OCI-LY1 (cell line): ENCODE measurements at regions not wholly inside any gene's neighbourhood (a gene's known extent, or its start where the extent isn't known, plus 50 kb on each side); places are given as distances from the start of the nearest gene placed in this dataset.

Experiments
- H2AFZ ChIP-seq: fragments of 200-600 bp; sonication (generic), shearing (Covaris generic); 2 replicates; pipeline ENCODE4 v1.6.0; 2014; ENCODE audit warnings: antibody characterized with exemption, mild to moderate bottlenecking, low read length
- H3F3A ChIP-seq: fragments of 200-600 bp; sonication (generic), shearing (Covaris generic); 2 replicates; pipeline ENCODE4 v1.6.0; 2014; ENCODE audit warnings: mild to moderate bottlenecking, antibody characterized with exemption, low read length, moderate library complexity; ENCODE audit not compliant: insufficient read depth
- H3K27ac ChIP-seq: fragments of 200-600 bp; sonication (generic); 2 replicates; pipeline ENCODE4 v1.5.1; 2014; ENCODE audit warnings: low read length, mixed run types, mild to moderate bottlenecking, low read depth; ENCODE audit not compliant: poor library complexity, severe bottlenecking
- H3K27me3 ChIP-seq: fragments of 200-600 bp; sonication (generic); 2 replicates; pipeline ENCODE4 v1.6.0; 2014; ENCODE audit warnings: antibody characterized with exemption, mild to moderate bottlenecking, low read length, moderate library complexity; ENCODE audit not compliant: insufficient read depth
- H3K36me3 ChIP-seq: fragments of 200-600 bp; sonication (generic); 2 replicates; pipeline ENCODE4 v1.6.1; 2014; ENCODE audit warnings: mild to moderate bottlenecking, antibody characterized with exemption, low read length, moderate library complexity, mixed read lengths; ENCODE audit not compliant: insufficient read depth
- H3K4me1 ChIP-seq: fragments of 200-600 bp; sonication (generic); 2 replicates; pipeline ENCODE4 v1.5.1; 2014; ENCODE audit warnings: mild to moderate bottlenecking, low read length, moderate library complexity; ENCODE audit not compliant: insufficient read depth, severe bottlenecking
- H3K4me2 ChIP-seq: fragments of 200-600 bp; sonication (generic), shearing (Covaris generic); 2 replicates; pipeline ENCODE4 v1.6.1; 2014; ENCODE audit warnings: low read length
- H3K4me3 ChIP-seq: fragments of 200-600 bp; sonication (generic); 2 replicates; pipeline ENCODE4 v1.5.1; 2014; ENCODE audit warnings: low read length, low read depth, mild to moderate bottlenecking, mixed read lengths; ENCODE audit not compliant: poor library complexity, severe bottlenecking
- H3K79me2 ChIP-seq: fragments of 200-600 bp; shearing (Covaris generic); 2 replicates; pipeline ENCODE4 v1.6.1; 2016; ENCODE audit warnings: mixed run types, low read length, mixed read lengths; ENCODE audit not compliant: insufficient read depth
- H3K9ac ChIP-seq: fragments of 200-600 bp; sonication (generic), shearing (Covaris generic); 2 replicates; pipeline ENCODE4 v1.6.1; 2014; ENCODE audit warnings: mild to moderate bottlenecking, low read length, mixed read lengths
- H3K9me2 ChIP-seq: fragments of 200-600 bp; sonication (generic), shearing (Covaris generic); 2 replicates; pipeline ENCODE4 v1.6.1; 2014; ENCODE audit warnings: low read depth, mild to moderate bottlenecking, low read length, mixed read lengths
- H3K9me3 ChIP-seq: fragments of 200-600 bp; shearing (Covaris generic); 2 replicates; pipeline ENCODE4 v1.6.1; 2014; ENCODE audit warnings: low read length, mixed read lengths
- H4K20me1 ChIP-seq: fragments of 200-600 bp; sonication (generic), shearing (Covaris generic); 2 replicates; pipeline ENCODE4 v1.6.0; 2016; ENCODE audit warnings: mild to moderate bottlenecking, low read length; ENCODE audit not compliant: insufficient read depth
- EZH2 ChIP-seq: fragments of 200-600 bp; sonication (generic), shearing (Covaris generic); IDR thresholded peaks from 2 replicates; pipeline ENCODE4 v1.8.0; 2017; ENCODE audit warnings: borderline replicate concordance, mixed run types, mild to moderate bottlenecking, antibody characterized with exemption, low read length, moderate library complexity, mixed read lengths
- TF ChIP-seq, protein P1 (sequence below): fragments of 200-600 bp; sonication (generic), shearing (Covaris generic); IDR thresholded peaks from 2 replicates; pipeline ENCODE4 v1.5.1; 2017; ENCODE audit warnings: mild to moderate bottlenecking, antibody characterized with exemption, low read length, moderate library complexity, mixed read lengths

DNA sequence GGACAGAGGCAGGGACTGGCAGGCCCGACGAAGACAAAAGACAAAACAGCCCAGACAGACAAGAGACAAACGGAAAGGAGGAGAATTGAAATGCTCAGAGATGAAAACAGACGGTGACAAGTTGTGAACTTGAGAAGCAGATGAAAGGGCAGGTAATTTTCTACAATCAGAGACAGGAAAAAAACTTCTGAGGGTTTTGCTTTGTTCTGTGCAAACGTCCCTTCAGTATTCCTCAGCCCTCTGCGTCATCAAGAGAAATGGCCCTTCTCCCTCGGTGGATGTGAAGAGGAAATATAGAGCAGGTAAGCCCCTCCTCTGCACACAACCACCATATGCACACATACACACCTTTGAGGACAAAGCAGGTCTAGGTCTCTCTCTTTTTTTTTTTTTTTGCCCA lies 206.6 kb downstream of the UACA start:
- H3K9ac ChIP-seq: no peak overlapping the region
- no peaks in the 10 kb centered on the region for H3K9me2 ChIP-seq
- TF ChIP-seq, protein P1, sequence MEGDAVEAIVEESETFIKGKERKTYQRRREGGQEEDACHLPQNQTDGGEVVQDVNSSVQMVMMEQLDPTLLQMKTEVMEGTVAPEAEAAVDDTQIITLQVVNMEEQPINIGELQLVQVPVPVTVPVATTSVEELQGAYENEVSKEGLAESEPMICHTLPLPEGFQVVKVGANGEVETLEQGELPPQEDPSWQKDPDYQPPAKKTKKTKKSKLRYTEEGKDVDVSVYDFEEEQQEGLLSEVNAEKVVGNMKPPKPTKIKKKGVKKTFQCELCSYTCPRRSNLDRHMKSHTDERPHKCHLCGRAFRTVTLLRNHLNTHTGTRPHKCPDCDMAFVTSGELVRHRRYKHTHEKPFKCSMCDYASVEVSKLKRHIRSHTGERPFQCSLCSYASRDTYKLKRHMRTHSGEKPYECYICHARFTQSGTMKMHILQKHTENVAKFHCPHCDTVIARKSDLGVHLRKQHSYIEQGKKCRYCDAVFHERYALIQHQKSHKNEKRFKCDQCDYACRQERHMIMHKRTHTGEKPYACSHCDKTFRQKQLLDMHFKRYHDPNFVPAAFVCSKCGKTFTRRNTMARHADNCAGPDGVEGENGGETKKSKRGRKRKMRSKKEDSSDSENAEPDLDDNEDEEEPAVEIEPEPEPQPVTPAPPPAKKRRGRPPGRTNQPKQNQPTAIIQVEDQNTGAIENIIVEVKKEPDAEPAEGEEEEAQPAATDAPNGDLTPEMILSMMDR: no peak
- no peak for TF ChIP-seq EZH2
- no peaks in the 10 kb centered on the region for H4K20me1 ChIP-seq
- no peaks in the 10 kb centered on the region for H3K27me3 ChIP-seq
- H3F3A ChIP-seq: no peaks in the 10 kb centered on the region
- H3K4me3 ChIP-seq: no peak overlapping the region
- H3K27ac ChIP-seq: no peak overlapping the region
- H3K36me3 ChIP-seq: no peaks in the 10 kb centered on the region
- H3K4me1 ChIP-seq: no peaks in the 10 kb centered on the region
- no peak overlapping the region for H3K4me2 ChIP-seq
- no peaks in the 10 kb centered on the region for H3K9me3 ChIP-seq
- H2AFZ ChIP-seq: no peak overlapping the region
- H3K79me2 ChIP-seq: no peaks in the 10 kb centered on the region

DNA sequence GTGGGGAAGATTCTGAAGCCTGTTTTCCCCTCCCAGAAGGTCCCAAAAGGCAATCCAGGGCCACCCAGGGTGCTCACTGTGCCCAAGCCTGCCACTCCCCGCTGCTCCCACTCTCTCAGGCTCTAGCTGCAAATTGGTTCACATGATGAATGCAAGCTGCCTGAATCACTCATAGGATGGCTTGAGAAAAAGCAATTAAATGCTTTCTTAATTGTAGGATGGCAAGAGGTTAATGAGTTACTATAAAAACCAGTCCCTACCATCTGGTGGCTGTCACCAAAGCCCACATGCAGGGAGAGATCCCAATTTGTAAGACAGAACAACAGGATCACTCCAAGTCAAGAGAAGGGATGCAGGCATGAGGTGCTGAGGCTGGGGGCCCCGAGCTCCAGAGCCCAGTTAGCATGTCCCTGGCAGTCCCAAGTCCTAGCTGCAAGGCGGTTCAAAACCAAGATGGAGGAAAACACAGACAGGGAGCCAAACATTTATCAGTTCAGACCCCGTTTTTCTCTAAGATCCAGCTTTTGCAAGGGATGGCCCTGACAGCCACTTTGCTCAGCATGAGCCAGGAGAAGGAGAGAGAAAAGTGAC lies 207.1 kb downstream of the UACA start:
- H2AFZ ChIP-seq: no peak overlapping the region
- H3K9me2 ChIP-seq: no peaks in the 10 kb centered on the region
- no peak overlapping the region for H3K27ac ChIP-seq
- H3K4me3 ChIP-seq: no peak overlapping the region
- no peaks in the 10 kb centered on the region for H3K36me3 ChIP-seq
- no peaks in the 10 kb centered on the region for H3K79me2 ChIP-seq
- no peak overlapping the region for H3K9ac ChIP-seq
- H4K20me1 ChIP-seq: no peaks in the 10 kb centered on the region
- H3F3A ChIP-seq: no peaks in the 10 kb centered on the region
- no peaks in the 10 kb centered on the region for H3K9me3 ChIP-seq
- TF ChIP-seq EZH2: no peak
- TF ChIP-seq, protein P1: no peak
- H3K4me2 ChIP-seq: no peak overlapping the region
- no peaks in the 10 kb centered on the region for H3K4me1 ChIP-seq
- H3K27me3 ChIP-seq: no peaks in the 10 kb centered on the region

DNA sequence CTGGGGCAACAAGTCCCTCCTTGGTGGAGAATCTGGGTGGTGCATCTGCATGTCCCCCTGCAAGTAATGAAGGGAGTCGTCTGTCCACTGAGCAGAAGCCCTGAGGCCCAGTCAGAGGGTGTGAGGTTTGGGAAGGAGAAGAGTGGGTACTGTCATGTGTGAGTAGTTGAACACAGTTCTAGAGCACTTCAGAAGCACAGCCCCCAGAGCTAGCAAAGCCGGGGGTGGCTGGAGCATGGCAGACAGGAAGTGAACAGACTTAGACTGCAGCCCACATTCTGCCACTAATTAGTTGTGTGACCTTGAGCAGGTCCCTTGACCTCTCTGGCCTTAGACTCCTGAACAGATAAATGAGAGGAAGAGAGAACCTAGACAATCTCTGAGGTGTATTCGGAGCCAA lies 207.6 kb downstream of the UACA start:
- no peaks in the 10 kb centered on the region for H3K9me3 ChIP-seq
- H3K79me2 ChIP-seq: no peaks in the 10 kb centered on the region
- H3K9ac ChIP-seq: no peak overlapping the region
- no peak overlapping the region for H2AFZ ChIP-seq
- no peak overlapping the region for H3K4me3 ChIP-seq
- H3K27ac ChIP-seq: no peak overlapping the region
- no peak for TF ChIP-seq EZH2
- TF ChIP-seq, protein P1: no peak
- H4K20me1 ChIP-seq: no peaks in the 10 kb centered on the region
- H3K4me1 ChIP-seq: no peaks in the 10 kb centered on the region
- H3K36me3 ChIP-seq: no peaks in the 10 kb centered on the region
- no peaks in the 10 kb centered on the region for H3K27me3 ChIP-seq
- no peaks in the 10 kb centered on the region for H3K9me2 ChIP-seq
- H3K4me2 ChIP-seq: no peak overlapping the region
- no peaks in the 10 kb centered on the region for H3F3A ChIP-seq
